OCI-LY1 (cell line): ENCODE measurements at regions not wholly inside any gene's neighbourhood (a gene's known extent, or its start where the extent isn't known, plus 50 kb on each side); places are given as distances from the start of the nearest gene placed in this dataset.

ENCODE experiments used
- EZH2 ChIP-seq: fragments of 200-600 bp; sonication (generic), shearing (Covaris generic); IDR thresholded peaks from 2 replicates; pipeline ENCODE4 v1.8.0; 2017; ENCODE audit warnings: borderline replicate concordance, mixed run types, mild to moderate bottlenecking, antibody characterized with exemption, low read length, moderate library complexity, mixed read lengths
- TF ChIP-seq, protein P1 (sequence below): fragments of 200-600 bp; sonication (generic), shearing (Covaris generic); IDR thresholded peaks from 2 replicates; pipeline ENCODE4 v1.5.1; 2017; ENCODE audit warnings: mild to moderate bottlenecking, antibody characterized with exemption, low read length, moderate library complexity, mixed read lengths

GRCh38 chr2:129301431-129301913 is 678.0 kb upstream of the RAB6C start:
- TF ChIP-seq, protein P1, sequence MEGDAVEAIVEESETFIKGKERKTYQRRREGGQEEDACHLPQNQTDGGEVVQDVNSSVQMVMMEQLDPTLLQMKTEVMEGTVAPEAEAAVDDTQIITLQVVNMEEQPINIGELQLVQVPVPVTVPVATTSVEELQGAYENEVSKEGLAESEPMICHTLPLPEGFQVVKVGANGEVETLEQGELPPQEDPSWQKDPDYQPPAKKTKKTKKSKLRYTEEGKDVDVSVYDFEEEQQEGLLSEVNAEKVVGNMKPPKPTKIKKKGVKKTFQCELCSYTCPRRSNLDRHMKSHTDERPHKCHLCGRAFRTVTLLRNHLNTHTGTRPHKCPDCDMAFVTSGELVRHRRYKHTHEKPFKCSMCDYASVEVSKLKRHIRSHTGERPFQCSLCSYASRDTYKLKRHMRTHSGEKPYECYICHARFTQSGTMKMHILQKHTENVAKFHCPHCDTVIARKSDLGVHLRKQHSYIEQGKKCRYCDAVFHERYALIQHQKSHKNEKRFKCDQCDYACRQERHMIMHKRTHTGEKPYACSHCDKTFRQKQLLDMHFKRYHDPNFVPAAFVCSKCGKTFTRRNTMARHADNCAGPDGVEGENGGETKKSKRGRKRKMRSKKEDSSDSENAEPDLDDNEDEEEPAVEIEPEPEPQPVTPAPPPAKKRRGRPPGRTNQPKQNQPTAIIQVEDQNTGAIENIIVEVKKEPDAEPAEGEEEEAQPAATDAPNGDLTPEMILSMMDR = no peak
- no peak for TF ChIP-seq EZH2
